Tibial artery (tissue), 4 donors: ENCODE measurements at regions not wholly inside any gene's neighbourhood (a gene's known extent, or its start where the extent isn't known, plus 50 kb on each side); places are given as distances from the start of the nearest gene placed in this dataset.

ENCODE experiments used
- DNase-seq, 2 donors: peaks; one replicate each; pipeline ENCODE4 v3.0.0-alpha.2; 2019
- H3K27ac ChIP-seq, 2 donors: fragments of 200-600 bp; sonication (generic) in 1 of 2; 1 replicate in 1 of 2; 2 replicates in 1 of 2; pipeline ENCODE4 v1.5.1; 2018 to 2019; ENCODE audit warnings: mild to moderate bottlenecking in 1 of 2
- H3K27me3 ChIP-seq, 2 donors: fragments of 200-600 bp; sonication (generic) in 1 of 2; one replicate each; pipeline versions ENCODE4 v1.5.1 to v1.6.0; 2016 to 2019
- H3K36me3 ChIP-seq, 3 donors: fragments of 200-600 bp; sonication (generic) in 2 of 3; one replicate each; pipeline ENCODE4 v1.5.1; 2016 to 2019; ENCODE audit warnings: mild to moderate bottlenecking in 2 of 3
- H3K4me1 ChIP-seq, 4 donors: fragments of 200-600 bp; sonication (generic) in 2 of 4; 1 replicate in 3 of 4; 2 replicates in 1 of 4; pipeline ENCODE4 v1.5.1; 2016 to 2019
- H3K4me3 ChIP-seq, 2 donors: fragments of 200-600 bp; sonication (generic) in 1 of 2; 1 replicate in 1 of 2; 2 replicates in 1 of 2; pipeline ENCODE4 v1.5.1; 2018 to 2019; ENCODE audit warnings: mild to moderate bottlenecking in 2 of 2
- H3K9me3 ChIP-seq, 3 donors: fragments of 200-600 bp; sonication (generic) in 1 of 3; one replicate each; pipeline ENCODE4 v1.5.1; 2016 to 2019
- intact Hi-C: fragments of 100-400 bp; cut with DNase I; formaldehyde crosslinking; loops from one replicate; pipeline ENCODE4 v1.15.0; 2023; ENCODE audit warnings: low total_unique reads
- TF ChIP-seq, protein P1 (sequence below), 2 experiments: fragments of 200-600 bp in 1 of 2; fragments of 450-650 bp in 1 of 2; IDR thresholded peaks; one replicate each; pipeline ENCODE4 v1.5.1; 2017 to 2019; ENCODE audit warnings: antibody characterized with exemption in 2 of 2, mild to moderate bottlenecking in 1 of 2, moderate library complexity in 1 of 2

DNA sequence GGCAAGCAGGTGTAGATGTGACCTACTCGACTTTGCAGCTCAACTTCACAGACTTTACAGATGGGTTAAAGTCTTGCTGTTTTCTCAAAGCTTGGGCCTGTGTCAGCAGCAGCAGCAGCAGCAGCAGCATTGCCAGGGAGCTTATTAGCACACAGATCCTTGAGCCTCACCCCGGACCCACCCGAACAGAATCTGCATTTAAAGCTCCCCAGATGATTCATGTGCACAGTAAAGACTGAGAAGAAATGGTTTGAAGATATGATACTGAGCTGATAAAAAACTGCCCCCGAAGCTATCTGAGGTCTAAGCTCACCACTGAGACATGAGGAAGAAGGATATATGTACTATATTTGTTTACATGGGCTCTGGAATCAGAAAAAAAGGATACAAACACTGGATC, 231.7 kb downstream of the ARPP21 start:
- intact Hi-C loops: no loop called here
- no peak for DNase-seq

DNA sequence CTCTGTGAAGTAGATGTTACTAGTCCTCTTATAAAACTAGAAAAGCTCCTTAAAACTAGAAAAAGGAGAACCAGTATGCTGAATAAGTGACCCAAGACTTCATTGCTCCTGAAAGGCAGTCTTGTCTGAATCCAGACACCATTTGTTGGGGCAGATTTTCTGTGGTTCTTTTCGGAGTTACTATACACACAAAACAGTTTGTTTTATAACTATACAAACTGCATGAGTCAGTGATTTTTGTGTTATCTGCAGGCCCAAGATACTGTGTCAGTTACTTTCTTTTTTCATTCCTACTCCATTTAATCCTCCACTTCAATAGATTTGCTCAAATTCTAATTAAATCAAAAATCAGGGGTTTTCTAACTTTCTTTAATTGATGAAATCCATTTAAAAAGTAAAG, 244.6 kb downstream of the ARPP21 start:
- DNase-seq: no peak
- Histone ChIP-seq H3K36me3 (no peaks in the 10 kb centered on the region), H3K27me3 (no peaks in the 10 kb centered on the region), H3K4me3 (no peak overlapping the region), H3K27ac (no peak overlapping the region), H3K4me1 (peaks cover 0 to 7% (median 0%) of the 10 kb centered on the region in 4 donors), H3K9me3 (peaks cover 0 to 8% (median 0%) of the 10 kb centered on the region in 3 donors)
- TF ChIP-seq, protein P1, sequence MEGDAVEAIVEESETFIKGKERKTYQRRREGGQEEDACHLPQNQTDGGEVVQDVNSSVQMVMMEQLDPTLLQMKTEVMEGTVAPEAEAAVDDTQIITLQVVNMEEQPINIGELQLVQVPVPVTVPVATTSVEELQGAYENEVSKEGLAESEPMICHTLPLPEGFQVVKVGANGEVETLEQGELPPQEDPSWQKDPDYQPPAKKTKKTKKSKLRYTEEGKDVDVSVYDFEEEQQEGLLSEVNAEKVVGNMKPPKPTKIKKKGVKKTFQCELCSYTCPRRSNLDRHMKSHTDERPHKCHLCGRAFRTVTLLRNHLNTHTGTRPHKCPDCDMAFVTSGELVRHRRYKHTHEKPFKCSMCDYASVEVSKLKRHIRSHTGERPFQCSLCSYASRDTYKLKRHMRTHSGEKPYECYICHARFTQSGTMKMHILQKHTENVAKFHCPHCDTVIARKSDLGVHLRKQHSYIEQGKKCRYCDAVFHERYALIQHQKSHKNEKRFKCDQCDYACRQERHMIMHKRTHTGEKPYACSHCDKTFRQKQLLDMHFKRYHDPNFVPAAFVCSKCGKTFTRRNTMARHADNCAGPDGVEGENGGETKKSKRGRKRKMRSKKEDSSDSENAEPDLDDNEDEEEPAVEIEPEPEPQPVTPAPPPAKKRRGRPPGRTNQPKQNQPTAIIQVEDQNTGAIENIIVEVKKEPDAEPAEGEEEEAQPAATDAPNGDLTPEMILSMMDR (IDR thresholded peaks at IDR 0.05): no peak
- intact Hi-C loops: no loop called here

More for the DNA sequence above, 231.7 kb downstream of the ARPP21 start:
- TF ChIP-seq, protein P1 (IDR thresholded peaks at IDR 0.05): no peak
- Histone ChIP-seq H3K4me1 (no peaks in the 10 kb centered on the region), H3K9me3 (no peaks in the 10 kb centered on the region), H3K27me3 (no peaks in the 10 kb centered on the region), H3K4me3 (no peak overlapping the region), H3K36me3 (no peaks in the 10 kb centered on the region), H3K27ac (no peak overlapping the region)

DNA sequence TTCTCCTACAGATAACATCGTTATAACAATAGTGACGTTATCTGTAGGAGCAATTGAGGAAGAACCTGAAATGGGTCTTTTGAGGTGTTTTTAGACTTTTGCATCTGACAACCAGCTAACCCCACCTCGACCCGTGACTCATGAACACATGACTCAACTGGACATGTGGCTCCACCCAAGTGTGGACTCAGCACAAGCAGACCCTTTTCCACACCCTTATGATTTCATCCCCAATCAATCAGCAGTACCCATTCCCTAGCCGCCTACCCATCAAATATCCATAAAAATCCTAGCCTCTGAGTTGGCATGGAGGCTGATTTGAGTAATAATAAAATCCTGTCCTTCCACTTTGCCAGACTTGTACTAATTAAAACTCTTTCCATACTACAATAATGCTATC, 255.4 kb downstream of the ARPP21 start:
- intact Hi-C loops: no loop called here
- Histone ChIP-seq H3K36me3 (no peaks in the 10 kb centered on the region), H3K4me3 (no peak overlapping the region), H3K4me1 (no peaks in the 10 kb centered on the region), H3K27ac (no peak overlapping the region), H3K9me3 (no peaks in the 10 kb centered on the region), H3K27me3 (no peaks in the 10 kb centered on the region)
- DNase-seq: no peak
- TF ChIP-seq, protein P1 (IDR thresholded peaks at IDR 0.05): no peak

DNA sequence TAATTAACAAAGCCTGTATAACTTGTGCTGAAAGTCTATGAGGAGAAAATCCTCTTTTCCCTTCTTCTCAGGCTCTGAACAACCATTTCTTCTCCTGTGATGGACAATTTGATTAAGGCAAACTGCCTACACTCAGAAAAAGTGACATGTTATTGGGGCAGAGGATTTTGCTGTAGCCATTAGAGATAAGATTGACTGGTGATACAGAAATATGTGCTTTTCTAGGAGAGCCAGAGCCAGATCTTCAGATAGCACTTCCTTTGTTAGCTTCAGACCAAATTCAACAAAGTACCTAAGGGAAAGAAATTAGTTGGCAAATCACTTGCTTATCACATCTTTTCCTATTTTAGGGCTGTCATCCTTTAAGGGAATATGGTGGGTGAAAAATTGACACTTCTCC, 259.9 kb downstream of the ARPP21 start:
- Histone ChIP-seq H3K4me1 (no peaks in the 10 kb centered on the region), H3K9me3 (no peaks in the 10 kb centered on the region), H3K27me3 (no peaks in the 10 kb centered on the region), H3K27ac (no peak overlapping the region), H3K4me3 (no peak overlapping the region), H3K36me3 (no peaks in the 10 kb centered on the region)
- intact Hi-C loops: no loop called here
- no peak for DNase-seq
- TF ChIP-seq, protein P1 (IDR thresholded peaks at IDR 0.05): no peak

DNA sequence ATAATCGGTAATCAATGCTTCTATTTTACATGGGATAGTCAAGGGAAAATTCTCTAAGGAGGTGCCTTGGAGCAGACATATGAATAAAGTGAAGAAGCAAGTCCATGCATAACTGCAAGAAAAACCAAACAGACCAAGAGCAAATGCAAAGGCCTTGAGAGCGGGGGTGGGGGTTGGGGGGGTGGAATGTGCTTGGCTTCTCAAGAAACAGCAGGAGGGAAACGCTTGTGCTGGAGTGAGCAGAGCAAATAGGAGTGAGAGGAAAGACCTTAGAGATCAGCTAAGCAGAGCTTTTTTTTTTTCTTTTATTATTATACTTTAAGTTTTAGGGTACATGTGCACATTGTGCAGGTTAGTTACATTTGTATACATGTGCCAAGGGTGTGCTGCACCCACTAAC, 260.8 kb downstream of the ARPP21 start:
- no peak for DNase-seq
- TF ChIP-seq, protein P1 (IDR thresholded peaks at IDR 0.05): no peak
- no peaks in the 10 kb centered on the region for H3K9me3 ChIP-seq
- no peak overlapping the region for H3K27ac ChIP-seq
- H3K4me1 ChIP-seq: no peaks in the 10 kb centered on the region
- no peak overlapping the region for H3K4me3 ChIP-seq
- intact Hi-C loops: no loop called here
- no peaks in the 10 kb centered on the region for H3K36me3 ChIP-seq
- H3K27me3 ChIP-seq: no peaks in the 10 kb centered on the region
